SK-N-MC (cell line): ENCODE measurements at regions not wholly inside any gene's neighbourhood (a gene's known extent, or its start where the extent isn't known, plus 50 kb on each side); places are given as distances from the start of the nearest gene placed in this dataset.

Experiments
- DNase-seq: peaks from one replicate; pipeline ENCODE4 v3.0.0-alpha.2; 2011; ENCODE audit warnings: low read depth, low spot score
- H3K27ac ChIP-seq: fragments of 200-600 bp; sonication (generic); 2 replicates; pipeline ENCODE4 v1.5.1; 2016; ENCODE audit warnings: mixed run types
- H3K36me3 ChIP-seq: fragments of 200-600 bp; sonication (generic); 2 replicates; pipeline ENCODE4 v1.6.1; 2017; ENCODE audit warnings: antibody characterized with exemption, low read length, mixed read lengths; ENCODE audit not compliant: insufficient read depth
- H3K4me3 ChIP-seq: fragments of 200-600 bp; sonication (generic); 2 replicates; pipeline ENCODE4 v1.5.1; 2016
- H3K9ac ChIP-seq: fragments of 200-600 bp; sonication (generic); 2 replicates; pipeline ENCODE4 v1.8.0; 2017; ENCODE audit warnings: mixed run types, mixed read lengths; ENCODE audit not compliant: insufficient read length
- H3K9me3 ChIP-seq: fragments of 200-600 bp; sonication (generic); 2 replicates; pipeline ENCODE4 v1.6.1; 2017; ENCODE audit warnings: low read depth, mild to moderate bottlenecking, antibody characterized with exemption, low read length, moderate library complexity, mixed read lengths
- EZH2 ChIP-seq: fragments of 200-600 bp; sonication (generic); IDR thresholded peaks from one replicate; pipeline ENCODE4 v1.6.1; 2017; ENCODE audit warnings: antibody characterized with exemption
- FOXP2 ChIP-seq: optimal IDR thresholded peaks from 2 replicates; pipeline ENCODE3; 2011; ENCODE audit warnings: mild to moderate bottlenecking, moderate library complexity; ENCODE audit not compliant: insufficient read depth; ENCODE audit errors: extremely low read length, control extremely low read depth
- POLR2AphosphoS5 ChIP-seq: IDR thresholded peaks from 2 replicates; pipeline ENCODE4 v1.6.1; 2012; ENCODE audit warnings: mild to moderate bottlenecking, low read depth, low read length, borderline replicate concordance

GRCh38 chr7:15967551-15967950 lies 281.1 kb upstream of the MEOX2 start:
- Histone ChIP-seq H3K9me3 (no peaks in the 10 kb centered on the region), H3K36me3 (no peaks in the 10 kb centered on the region), H3K9ac (no peak overlapping the region), H3K4me3 (no peak overlapping the region), H3K27ac (no peak overlapping the region)
- DNase-seq = no peak
- no peak for TF ChIP-seq FOXP2
- no peak for TF ChIP-seq EZH2

DNA sequence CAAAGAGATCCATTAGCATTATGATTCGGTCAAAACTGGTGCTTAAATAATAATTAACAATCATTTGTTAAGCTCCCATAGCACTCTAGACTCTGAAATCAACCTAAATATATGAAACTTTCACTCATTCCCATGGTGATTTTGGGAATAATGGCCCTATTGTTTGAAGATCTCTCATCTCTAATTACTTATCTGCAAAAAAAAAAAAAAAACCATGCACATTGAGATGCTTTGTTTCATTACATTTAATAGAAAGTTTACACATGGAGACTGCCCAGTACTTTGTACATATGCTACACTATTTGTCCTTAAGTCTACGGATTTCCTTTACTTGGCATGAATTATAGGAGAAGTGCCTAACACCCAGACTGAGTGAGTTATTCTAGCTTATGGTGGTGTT lies 280.6 kb upstream of the MEOX2 start:
- DNase-seq = no peak
- H3K9me3 ChIP-seq = no peaks in the 10 kb centered on the region
- TF ChIP-seq EZH2 (no peak), FOXP2 (no peak), POLR2AphosphoS5 (no peak)
- no peak overlapping the region for H3K4me3 ChIP-seq
- H3K27ac ChIP-seq = no peak overlapping the region
- H3K9ac ChIP-seq = no peak overlapping the region
- H3K36me3 ChIP-seq = no peaks in the 10 kb centered on the region

DNA sequence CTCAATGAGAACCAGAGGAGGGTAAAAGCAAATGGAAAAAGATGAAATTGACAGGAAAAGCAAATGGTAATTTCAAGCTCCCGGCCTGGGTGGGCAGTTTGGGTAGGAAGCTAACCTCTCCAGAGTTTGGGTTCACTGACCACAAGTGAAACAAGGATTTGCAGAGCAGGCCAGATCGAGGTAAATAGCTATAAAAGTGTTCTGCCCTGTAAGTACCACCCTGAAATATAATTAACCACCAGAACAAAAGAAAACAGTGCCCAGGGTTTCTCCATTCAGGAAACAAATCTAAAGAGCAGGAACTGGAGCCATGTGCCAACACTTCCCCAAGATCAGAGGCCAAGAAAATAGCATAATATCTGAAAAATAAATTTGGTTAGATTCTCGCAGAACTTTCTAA lies 276.7 kb upstream of the MEOX2 start:
- TF ChIP-seq POLR2AphosphoS5 = no peak
- TF ChIP-seq EZH2 = no peak
- TF ChIP-seq FOXP2 = no peak
- no peak overlapping the region for H3K27ac ChIP-seq
- H3K9me3 ChIP-seq = no peaks in the 10 kb centered on the region
- DNase-seq = no peak
- H3K36me3 ChIP-seq = no peaks in the 10 kb centered on the region
- no peak overlapping the region for H3K9ac ChIP-seq
- H3K4me3 ChIP-seq = no peak overlapping the region

- Histone ChIP-seq H3K36me3 (no peaks in the 10 kb centered on the region), H3K27ac (no peak overlapping the region), H3K4me3 (no peak overlapping the region), H3K9me3 (no peaks in the 10 kb centered on the region), H3K9ac (no peak overlapping the region)
- no peak for DNase-seq
- TF ChIP-seq FOXP2 = no peak
- TF ChIP-seq POLR2AphosphoS5 = no peak
- no peak for TF ChIP-seq EZH2
These were observed 268.3 kb upstream of the MEOX2 start for GRCh38 chr7:15954671-15955354.

GRCh38 chr7:15950299-15950698 lies 263.8 kb upstream of the MEOX2 start:
- TF ChIP-seq EZH2 (no peak), FOXP2 (no peak), POLR2AphosphoS5 (no peak)
- no peaks in the 10 kb centered on the region for H3K9me3 ChIP-seq
- no peak for DNase-seq
- no peak overlapping the region for H3K4me3 ChIP-seq
- no peak overlapping the region for H3K27ac ChIP-seq
- no peak overlapping the region for H3K9ac ChIP-seq
- H3K36me3 ChIP-seq = no peaks in the 10 kb centered on the region

- Histone ChIP-seq H3K27ac (no peak overlapping the region), H3K36me3 (no peaks in the 10 kb centered on the region), H3K9me3 (no peaks in the 10 kb centered on the region), H3K4me3 (no peak overlapping the region), H3K9ac (no peak overlapping the region)
- TF ChIP-seq FOXP2 (no peak), POLR2AphosphoS5 (no peak), EZH2 (no peak)
- DNase-seq = no peak
These were observed 261.3 kb upstream of the MEOX2 start for GRCh38 chr7:15947754-15948153.

- Histone ChIP-seq H3K9ac (no peak overlapping the region), H3K4me3 (no peak overlapping the region), H3K27ac (no peak overlapping the region), H3K9me3 (no peaks in the 10 kb centered on the region), H3K36me3 (no peaks in the 10 kb centered on the region)
- DNase-seq = no peak
- TF ChIP-seq EZH2 (no peak), POLR2AphosphoS5 (no peak), FOXP2 (no peak)
These were observed 251.6 kb upstream of the MEOX2 start for GRCh38 chr7:15938115-15938514.

DNA sequence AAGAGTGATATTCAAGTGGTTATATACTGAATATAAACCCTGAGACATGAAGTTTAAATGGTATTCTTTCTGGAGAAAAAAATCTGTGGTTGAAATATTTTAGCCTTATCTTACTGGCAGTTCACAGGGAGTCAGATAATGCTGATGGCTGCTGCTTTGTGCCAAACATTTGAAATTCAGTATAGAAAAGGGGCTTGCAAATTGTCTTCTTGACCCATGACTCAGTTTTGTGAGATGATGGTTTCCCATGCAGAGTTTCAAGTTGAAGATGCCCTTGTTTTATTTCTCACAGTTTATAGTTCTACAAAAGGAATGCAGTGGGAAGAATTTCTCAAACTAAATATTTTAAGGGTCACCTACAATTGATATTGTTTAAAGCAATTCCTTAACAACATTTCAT lies 251.1 kb upstream of the MEOX2 start:
- no peak for DNase-seq
- Histone ChIP-seq H3K27ac (no peak overlapping the region), H3K4me3 (no peak overlapping the region), H3K9ac (no peak overlapping the region), H3K36me3 (no peaks in the 10 kb centered on the region), H3K9me3 (no peaks in the 10 kb centered on the region)
- TF ChIP-seq EZH2 (no peak), POLR2AphosphoS5 (no peak), FOXP2 (no peak)

DNA sequence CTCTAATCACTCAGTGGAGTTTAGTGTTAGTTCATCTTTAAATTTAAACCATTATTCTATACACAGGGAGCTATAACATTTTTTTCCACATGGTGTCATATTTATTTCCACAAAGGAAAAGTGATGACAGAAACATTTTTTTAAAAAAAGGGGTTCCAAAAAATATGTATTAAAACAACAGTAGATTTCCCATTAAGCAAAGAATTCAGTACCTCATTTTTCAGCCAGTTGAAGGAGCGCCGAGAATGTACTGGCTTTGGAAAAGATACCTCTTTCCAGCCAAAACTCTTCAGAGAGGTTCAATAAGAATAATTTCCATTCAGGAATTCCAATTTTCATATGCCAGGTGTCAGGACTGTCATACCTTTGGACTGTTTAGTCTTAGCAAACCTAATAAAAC lies 250.5 kb upstream of the MEOX2 start:
- Histone ChIP-seq H3K4me3 (no peak overlapping the region), H3K9ac (no peak overlapping the region), H3K36me3 (no peaks in the 10 kb centered on the region), H3K27ac (no peak overlapping the region), H3K9me3 (no peaks in the 10 kb centered on the region)
- DNase-seq = no peak
- TF ChIP-seq FOXP2 (no peak), EZH2 (no peak), POLR2AphosphoS5 (no peak)
